Upper lobe of right lung (tissue), 1 donor: ENCODE measurements at regions not wholly inside any gene's neighbourhood (a gene's known extent, or its start where the extent isn't known, plus 50 kb on each side); places are given as distances from the start of the nearest gene placed in this dataset.
"Not testable (repeated sequence)": the region's sequence is repeated elsewhere in the genome, so short reads cannot be mapped to it uniquely, and the experiment has no call there.

Source experiments
- ATAC-seq: fragments of 200-7000 bp; cut with Tn5 transposase; one replicate; pipeline ENCODE4 v1.9.1; 2020; ENCODE audit warnings: mild to moderate bottlenecking, moderate library complexity
- DNase-seq: peaks from one replicate; pipeline ENCODE4 v3.0.0-alpha.2; 2020
- H3K27ac ChIP-seq: fragments of 200-600 bp; one replicate; pipeline ENCODE4 v1.8.0; 2022
- H3K27me3 ChIP-seq: fragments of 200-600 bp; one replicate; pipeline ENCODE4 v1.8.0; 2022; ENCODE audit warnings: mild to moderate bottlenecking
- H3K36me3 ChIP-seq: fragments of 200-600 bp; one replicate; pipeline ENCODE4 v1.8.0; 2022
- H3K4me1 ChIP-seq: fragments of 200-600 bp; one replicate; pipeline ENCODE4 v1.8.0; 2022
- H3K4me3 ChIP-seq: fragments of 200-600 bp; one replicate; pipeline ENCODE4 v1.8.0; 2022; ENCODE audit warnings: mild to moderate bottlenecking
- H3K9me3 ChIP-seq: fragments of 200-600 bp; one replicate; pipeline ENCODE4 v1.8.0; 2022
- CTCF ChIP-seq: fragments of 200-600 bp; IDR thresholded peaks from one replicate; pipeline ENCODE4 v1.8.0; 2022; ENCODE audit warnings: antibody characterized with exemption
- intact Hi-C: fragments of 100-400 bp; cut with DNase I; formaldehyde crosslinking; loops from one replicate; pipeline ENCODE4 v1.11.0; 2022
- donor health status: DM: no; HTN: yes; CAD: no; lungs with severe emphysema.

DNA sequence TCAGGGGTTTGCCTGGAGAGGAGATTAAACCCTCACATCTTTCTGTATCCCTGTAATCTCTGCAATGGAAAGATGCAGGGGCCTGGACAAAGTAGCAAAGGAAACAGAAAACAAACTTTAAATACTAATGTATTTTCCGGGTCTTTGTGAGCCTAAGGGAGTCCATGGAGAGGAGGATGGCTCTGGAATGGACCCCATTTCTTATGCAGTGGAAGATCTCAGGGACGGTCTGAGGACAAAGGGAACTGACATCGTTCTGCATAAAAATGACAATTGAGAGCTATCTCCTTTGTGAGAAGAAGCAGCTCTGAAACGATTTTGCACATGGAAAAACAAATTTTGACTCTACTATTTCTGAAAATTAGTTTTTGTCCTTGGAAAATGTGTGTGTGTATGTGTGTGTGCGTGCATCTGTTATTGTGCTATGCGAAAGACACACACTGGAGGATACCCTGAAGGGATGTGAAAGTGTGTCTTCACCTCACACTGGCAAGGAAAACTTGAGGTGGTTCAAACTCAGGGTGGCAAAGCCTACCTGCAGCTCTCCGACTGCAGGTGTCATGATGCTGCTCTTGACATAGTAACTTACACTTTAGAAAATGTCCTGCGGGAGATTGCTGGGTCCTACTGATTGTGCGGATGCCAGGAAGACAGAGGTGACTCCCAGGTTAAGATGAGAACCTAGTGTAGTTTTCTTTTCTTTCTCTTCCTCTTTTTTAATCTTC lies 126.4 kb upstream of the JADE1 start:
- TF ChIP-seq CTCF = no peak
- H3K36me3 ChIP-seq = no peaks in the 10 kb centered on the region
- DNase-seq = no peak
- H3K4me1 ChIP-seq = no peaks in the 10 kb centered on the region
- no peaks in the 10 kb centered on the region for H3K27me3 ChIP-seq
- ATAC-seq = no peak
- H3K4me3 ChIP-seq = no peak overlapping the region
- H3K27ac ChIP-seq = no peak overlapping the region
- H3K9me3 ChIP-seq = no peaks in the 10 kb centered on the region
- intact Hi-C loops = no loop called here

- Histone ChIP-seq H3K27ac (no peak overlapping the region), H3K36me3 (no peaks in the 10 kb centered on the region), H3K4me1 (no peaks in the 10 kb centered on the region), H3K9me3 (no peaks in the 10 kb centered on the region), H3K4me3 (no peak overlapping the region), H3K27me3 (no peaks in the 10 kb centered on the region)
- intact Hi-C loops = no loop called here
- DNase-seq = no peak
- TF ChIP-seq CTCF = no peak
- no peak for ATAC-seq
Observed at GRCh38 chr4:128676095-128676494, 133.4 kb upstream of the JADE1 start.

- Histone ChIP-seq H3K4me1 (no peaks in the 10 kb centered on the region), H3K36me3 (no peaks in the 10 kb centered on the region), H3K27me3 (no peaks in the 10 kb centered on the region), H3K4me3 (no peak overlapping the region), H3K27ac (no peak overlapping the region), H3K9me3 (no peaks in the 10 kb centered on the region)
- intact Hi-C loops = no loop called here
- no peak for DNase-seq
- ATAC-seq = no peak
- no peak for TF ChIP-seq CTCF
Observed at GRCh38 chr4:128675083-128675482, 134.4 kb upstream of the JADE1 start.

- intact Hi-C loops, DNase-seq, H3K4me3 ChIP-seq, ATAC-seq, H3K27ac ChIP-seq, H3K9me3 ChIP-seq, H3K27me3 ChIP-seq, H3K4me1 ChIP-seq, H3K36me3 ChIP-seq: not testable (repeated sequence)
Observed at GRCh38 chr4:128673159-128673558, 136.3 kb upstream of the JADE1 start.

DNA sequence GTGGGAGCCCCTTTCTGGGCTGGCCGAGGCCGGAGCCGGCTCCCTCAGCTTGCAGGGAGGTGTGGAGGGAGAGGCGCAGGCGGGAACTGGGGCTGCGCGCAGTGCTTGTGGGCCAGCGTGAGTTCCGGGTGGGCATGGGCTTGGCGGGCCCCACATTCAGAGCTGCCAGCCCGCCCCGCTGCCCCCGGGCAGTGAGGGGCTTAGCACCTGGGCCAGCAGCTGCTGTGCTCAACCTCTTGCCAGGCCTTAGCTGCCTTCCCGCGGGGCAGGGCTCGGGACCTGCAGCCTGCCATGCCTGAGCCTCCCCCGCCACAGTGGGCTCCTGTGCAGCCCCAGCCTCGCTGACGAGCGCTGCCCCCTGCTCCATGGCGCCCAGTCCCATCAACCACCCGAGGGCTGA lies 136.9 kb upstream of the JADE1 start:
- H3K4me1 ChIP-seq, H3K9me3 ChIP-seq, ATAC-seq, H3K4me3 ChIP-seq, H3K36me3 ChIP-seq, H3K27ac ChIP-seq, DNase-seq, intact Hi-C loops, H3K27me3 ChIP-seq: not testable (repeated sequence)

GRCh38 chr4:128670513-128670912 lies 139.0 kb upstream of the JADE1 start:
- no peak overlapping the region for H3K4me3 ChIP-seq
- no peaks in the 10 kb centered on the region for H3K4me1 ChIP-seq
- intact Hi-C loops = no loop called here
- no peak for TF ChIP-seq CTCF
- H3K27me3 ChIP-seq = no peaks in the 10 kb centered on the region
- H3K9me3 ChIP-seq = no peaks in the 10 kb centered on the region
- no peaks in the 10 kb centered on the region for H3K36me3 ChIP-seq
- ATAC-seq (no peak), DNase-seq (no peak)
- H3K27ac ChIP-seq = no peak overlapping the region

DNA sequence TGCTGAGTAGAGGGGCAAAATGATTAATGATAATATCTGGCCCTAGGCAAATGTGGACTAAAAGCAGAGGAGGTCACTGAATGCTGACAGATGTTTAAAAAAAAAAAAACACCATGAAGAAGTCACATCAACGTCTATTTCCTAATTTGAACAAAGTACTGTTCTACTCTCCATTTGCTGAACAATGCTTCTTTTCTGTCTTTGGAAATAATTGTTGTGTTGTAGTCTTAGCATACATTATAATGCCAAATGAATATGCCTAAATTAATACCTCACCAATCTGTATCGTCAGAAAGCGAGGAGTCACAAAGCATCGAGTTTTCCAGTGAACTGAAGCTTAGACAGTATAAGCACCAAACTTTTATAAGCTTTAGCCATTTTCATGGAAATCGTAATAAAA lies 140.9 kb upstream of the JADE1 start:
- H3K4me1 ChIP-seq = no peaks in the 10 kb centered on the region
- ATAC-seq = no peak
- H3K36me3 ChIP-seq = no peaks in the 10 kb centered on the region
- DNase-seq = no peak
- H3K27me3 ChIP-seq = no peaks in the 10 kb centered on the region
- no peaks in the 10 kb centered on the region for H3K9me3 ChIP-seq
- no peak for TF ChIP-seq CTCF
- no peak overlapping the region for H3K27ac ChIP-seq
- no peak overlapping the region for H3K4me3 ChIP-seq
- intact Hi-C loops = no loop called here
